Gastrocnemius medialis (tissue), 4 donors: ENCODE measurements at regions not wholly inside any gene's neighbourhood (a gene's known extent, or its start where the extent isn't known, plus 50 kb on each side); places are given as distances from the start of the nearest gene placed in this dataset.
"Not testable (repeated sequence)": the region's sequence is repeated elsewhere in the genome, so short reads cannot be mapped to it uniquely, and the experiment has no call there.

ENCODE experiments used
- ATAC-seq, 2 donors: fragments of 150-250 bp; one replicate each; pipeline ENCODE4 v1.9.1; 2016
- DNase-seq, 2 donors: peaks; one replicate each; pipeline ENCODE4 v3.0.0-alpha.2; 2019
- H3K27ac ChIP-seq, 4 donors: fragments of 200-600 bp; sonication (generic); 1 replicate in 1 of 4; 2 replicates in 3 of 4; pipeline ENCODE4 v1.5.1; 2016 to 2018; ENCODE audit warnings: mild to moderate bottlenecking in 2 of 4, moderate library complexity in 1 of 4
- H3K27me3 ChIP-seq, 3 donors: fragments of 200-600 bp; sonication (generic) in 2 of 3; 1 replicate in 1 of 3; 2 replicates in 2 of 3; pipeline versions ENCODE4 v1.5.1 to v1.6.0; 2016 to 2019; ENCODE audit warnings: mild to moderate bottlenecking in 1 of 3, moderate library complexity in 1 of 3
- H3K36me3 ChIP-seq, 2 donors: fragments of 200-600 bp; sonication (generic) in 1 of 2; one replicate each; pipeline ENCODE4 v1.5.1; 2017 to 2018
- H3K4me1 ChIP-seq, 2 donors: fragments of 200-600 bp; sonication (generic) in 1 of 2; one replicate each; pipeline ENCODE4 v1.5.1; 2016 to 2017; ENCODE audit warnings: mild to moderate bottlenecking in 2 of 2
- H3K4me3 ChIP-seq, 4 donors: fragments of 200-600 bp; sonication (generic) in 3 of 4; 1 replicate in 1 of 4; 2 replicates in 3 of 4; pipeline ENCODE4 v1.5.1; 2016 to 2019; ENCODE audit warnings: mild to moderate bottlenecking in 2 of 4
- H3K9me3 ChIP-seq, 3 donors: fragments of 200-600 bp; sonication (generic) in 2 of 3; 1 replicate in 1 of 3; 2 replicates in 2 of 3; pipeline ENCODE4 v1.5.1; 2016 to 2019
- POLR2A ChIP-seq, 2 donors: fragments of 450-650 bp; IDR thresholded peaks; one replicate each; pipeline ENCODE4 v1.6.1; 2017; ENCODE audit warnings: antibody characterized with exemption in 2 of 2, mild to moderate bottlenecking in 2 of 2, moderate library complexity in 2 of 2
- in situ Hi-C, 4 donors: fragments of 200-750 bp; cut with MboI; loops; one replicate each; pipeline versions ENCODE4 v1.15.0 to v1.8.0; 2017; ENCODE audit warnings: low sequenced_read_pairs in 4 of 4
- intact Hi-C: fragments of 100-400 bp; cut with DNase I; formaldehyde crosslinking; loops from one replicate; pipeline ENCODE4 v1.15.1; 2023; ENCODE audit warnings: low total_unique reads
- TF ChIP-seq, protein P1 (sequence below), 5 experiments: fragments of 450-650 bp in 3 of 5; fragments of 200-600 bp in 2 of 5; sonication (generic) in 2 of 5; IDR thresholded peaks in 4 of 5; conservative IDR thresholded peaks in 1 of 5; 1 replicate in 4 of 5; 2 replicates in 1 of 5; pipeline ENCODE4 v1.5.1; 2016 to 2019; ENCODE audit warnings: antibody characterized with exemption in 5 of 5, mild to moderate bottlenecking in 3 of 5, moderate library complexity in 3 of 5

DNA sequence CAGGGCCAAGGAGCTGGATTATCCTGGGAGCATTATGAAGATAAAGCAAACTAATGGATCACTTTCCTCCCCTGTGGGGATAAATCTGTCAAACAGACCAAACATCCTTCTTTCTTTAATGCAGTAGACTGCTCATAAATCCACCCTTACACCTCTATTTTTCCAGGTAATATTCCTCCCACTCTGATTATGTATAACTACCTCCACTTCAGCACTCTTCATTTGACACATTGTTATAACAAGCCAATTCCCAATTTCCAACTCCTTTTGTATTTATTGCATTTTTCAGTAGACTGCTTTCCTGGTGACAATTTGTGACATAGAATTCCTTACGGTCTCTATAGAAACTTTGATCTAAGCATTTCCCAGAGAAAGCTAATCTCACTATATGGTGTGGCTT, 115.0 kb upstream of the PRKG2 start:
- DNase-seq (no peak), ATAC-seq (no peak)
- Histone ChIP-seq H3K36me3 (no peaks in the 10 kb centered on the region), H3K4me3 (no peak overlapping the region), H3K27me3 (no peaks in the 10 kb centered on the region), H3K27ac (no peak overlapping the region), H3K4me1 (no peaks in the 10 kb centered on the region), H3K9me3 (no peaks in the 10 kb centered on the region)
- TF ChIP-seq POLR2A (IDR thresholded peaks at IDR 0.05), result no peak
- intact Hi-C loops (no loop called here), in situ Hi-C loops (no loop called here)

DNA sequence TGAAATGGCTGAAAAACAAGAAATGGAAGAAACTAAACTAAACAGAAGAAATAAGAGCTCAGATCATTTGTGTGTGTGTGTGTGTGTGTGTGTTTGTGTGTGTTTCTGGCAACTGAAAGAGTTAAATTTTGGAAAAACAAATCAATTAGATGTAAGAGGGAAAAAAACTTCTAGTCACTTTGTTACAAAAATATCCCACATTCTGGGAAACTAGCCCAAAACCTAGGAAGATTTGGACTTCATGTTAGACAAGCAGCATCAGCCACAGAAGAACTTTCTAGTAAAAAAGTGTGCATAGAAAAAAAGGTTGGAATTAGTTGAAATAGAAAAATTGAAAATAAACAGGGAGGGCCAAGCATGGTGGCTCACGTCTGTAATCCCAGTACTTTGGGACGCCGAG, 111.6 kb upstream of the PRKG2 start:
- intact Hi-C loops, result no loop called here
- Histone ChIP-seq H3K4me3 (no peak overlapping the region), H3K4me1 (no peaks in the 10 kb centered on the region), H3K9me3 (no peaks in the 10 kb centered on the region), H3K27me3 (no peaks in the 10 kb centered on the region), H3K27ac (no peak overlapping the region), H3K36me3 (no peaks in the 10 kb centered on the region)
- DNase-seq (no peak), ATAC-seq (no peak)
- TF ChIP-seq, protein P1, sequence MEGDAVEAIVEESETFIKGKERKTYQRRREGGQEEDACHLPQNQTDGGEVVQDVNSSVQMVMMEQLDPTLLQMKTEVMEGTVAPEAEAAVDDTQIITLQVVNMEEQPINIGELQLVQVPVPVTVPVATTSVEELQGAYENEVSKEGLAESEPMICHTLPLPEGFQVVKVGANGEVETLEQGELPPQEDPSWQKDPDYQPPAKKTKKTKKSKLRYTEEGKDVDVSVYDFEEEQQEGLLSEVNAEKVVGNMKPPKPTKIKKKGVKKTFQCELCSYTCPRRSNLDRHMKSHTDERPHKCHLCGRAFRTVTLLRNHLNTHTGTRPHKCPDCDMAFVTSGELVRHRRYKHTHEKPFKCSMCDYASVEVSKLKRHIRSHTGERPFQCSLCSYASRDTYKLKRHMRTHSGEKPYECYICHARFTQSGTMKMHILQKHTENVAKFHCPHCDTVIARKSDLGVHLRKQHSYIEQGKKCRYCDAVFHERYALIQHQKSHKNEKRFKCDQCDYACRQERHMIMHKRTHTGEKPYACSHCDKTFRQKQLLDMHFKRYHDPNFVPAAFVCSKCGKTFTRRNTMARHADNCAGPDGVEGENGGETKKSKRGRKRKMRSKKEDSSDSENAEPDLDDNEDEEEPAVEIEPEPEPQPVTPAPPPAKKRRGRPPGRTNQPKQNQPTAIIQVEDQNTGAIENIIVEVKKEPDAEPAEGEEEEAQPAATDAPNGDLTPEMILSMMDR (IDR thresholded peaks at IDR 0.05 in 4 of 5, conservative IDR thresholded peaks at IDR 0.05 in 1 of 5), result no peak
- no peak for TF ChIP-seq POLR2A (IDR thresholded peaks at IDR 0.05)
- in situ Hi-C loops, result no loop called here

DNA sequence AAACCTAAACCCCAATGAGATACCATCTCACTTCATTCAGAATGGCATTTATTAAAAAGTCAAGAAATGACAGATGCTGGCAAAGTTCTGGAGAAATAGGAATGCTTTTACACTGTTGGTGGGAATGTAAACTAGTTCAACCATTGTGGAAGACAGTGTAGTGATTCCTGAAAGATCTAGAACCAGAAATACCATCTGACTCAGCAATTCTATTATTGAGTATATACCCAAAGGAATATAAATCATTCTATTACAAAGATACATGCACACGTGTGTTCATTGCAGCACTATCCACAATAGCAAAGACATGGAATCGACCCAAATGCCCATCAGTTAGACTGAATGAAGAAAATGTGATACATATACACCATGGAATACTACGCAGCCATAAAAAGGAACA, 109.6 kb upstream of the PRKG2 start:
- H3K27ac ChIP-seq, H3K9me3 ChIP-seq, H3K27me3 ChIP-seq, ATAC-seq, in situ Hi-C loops, intact Hi-C loops, H3K36me3 ChIP-seq, H3K4me1 ChIP-seq, DNase-seq, H3K4me3 ChIP-seq: not testable (repeated sequence)

DNA sequence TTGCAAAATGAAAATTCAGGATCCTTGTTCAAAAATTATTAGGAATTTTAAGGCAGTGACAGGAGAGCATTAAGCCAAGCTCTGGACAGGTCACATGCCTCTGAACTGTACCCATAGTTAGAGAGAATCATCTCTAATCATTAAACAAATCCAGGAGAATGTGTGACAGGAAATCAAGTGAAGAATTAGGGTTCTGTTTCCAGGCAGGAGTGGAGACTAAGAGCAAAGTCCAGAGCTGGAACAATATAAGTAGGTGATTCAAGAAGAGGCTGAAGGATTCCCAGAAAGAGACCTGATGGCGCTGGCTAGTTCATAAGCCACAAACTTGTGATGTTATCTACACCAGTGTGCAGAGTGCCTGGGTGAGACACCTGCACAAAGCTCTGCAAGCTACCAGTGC, 104.6 kb upstream of the PRKG2 start:
- Histone ChIP-seq H3K27ac (no peak overlapping the region), H3K4me3 (no peak overlapping the region), H3K4me1 (no peaks in the 10 kb centered on the region), H3K27me3 (no peaks in the 10 kb centered on the region), H3K36me3 (no peaks in the 10 kb centered on the region), H3K9me3 (no peaks in the 10 kb centered on the region)
- intact Hi-C loops, result no loop called here
- DNase-seq (no peak), ATAC-seq (no peak)
- in situ Hi-C loops, result no loop called here
- no peak for TF ChIP-seq POLR2A (IDR thresholded peaks at IDR 0.05)
- TF ChIP-seq, protein P1 (IDR thresholded peaks at IDR 0.05 in 4 of 5, conservative IDR thresholded peaks at IDR 0.05 in 1 of 5), result no peak

DNA sequence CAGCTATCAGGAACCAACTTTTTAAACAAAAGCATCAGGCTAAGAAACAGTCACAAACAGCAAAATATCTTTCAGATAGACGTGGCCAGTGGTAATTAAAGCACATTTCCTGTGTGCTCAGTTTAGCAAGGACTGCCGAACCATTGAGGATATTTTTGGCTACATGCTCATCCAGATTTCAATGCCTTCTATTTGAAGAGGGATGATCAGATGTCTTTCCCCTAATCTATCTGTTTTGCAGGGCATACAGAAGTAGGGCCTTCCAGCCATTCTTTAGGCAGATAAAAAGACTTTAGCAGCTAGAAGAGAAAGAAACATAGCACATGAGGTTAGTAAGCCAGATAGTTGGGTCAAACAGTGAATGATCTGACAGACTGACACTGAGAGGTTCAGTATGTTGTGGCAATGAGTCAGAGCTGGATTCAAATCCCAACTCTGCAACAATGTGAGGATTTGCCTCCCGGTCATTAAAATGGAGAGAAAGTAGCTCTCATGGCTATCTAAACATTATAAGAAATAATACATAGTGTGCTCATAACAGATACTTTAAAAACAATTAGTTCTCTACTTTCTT, 100.0 kb upstream of the PRKG2 start:
- ATAC-seq (no peak), DNase-seq (no peak)
- Histone ChIP-seq H3K4me1 (no peaks in the 10 kb centered on the region), H3K27me3 (no peaks in the 10 kb centered on the region), H3K27ac (no peak overlapping the region), H3K9me3 (no peaks in the 10 kb centered on the region), H3K36me3 (no peaks in the 10 kb centered on the region), H3K4me3 (no peak overlapping the region)
- intact Hi-C loops, result no loop called here
- no peak for TF ChIP-seq POLR2A (IDR thresholded peaks at IDR 0.05)
- TF ChIP-seq, protein P1 (IDR thresholded peaks at IDR 0.05 in 4 of 5, conservative IDR thresholded peaks at IDR 0.05 in 1 of 5), result no peak
- in situ Hi-C loops, result no loop called here
